ACC112 (cell line): ENCODE measurements at regions not wholly inside any gene's neighbourhood (a gene's known extent, or its start where the extent isn't known, plus 50 kb on each side); places are given as distances from the start of the nearest gene placed in this dataset.
"Not testable (repeated sequence)": the region's sequence is repeated elsewhere in the genome, so short reads cannot be mapped to it uniquely, and the experiment has no call there.

Experiments
- H2AFZ ChIP-seq: fragments of 200-600 bp; sonication (generic); one replicate; pipeline ENCODE4 v1.6.0; 2017; ENCODE audit warnings: antibody characterized with exemption, low read length; ENCODE audit not compliant: unreplicated experiment
- H3K27ac ChIP-seq: fragments of 200-600 bp; sonication (generic); 2 replicates; pipeline ENCODE4 v1.5.1; 2014; ENCODE audit warnings: low read depth, mild to moderate bottlenecking, antibody characterized with exemption, low read length, moderate library complexity
- H3K27me3 ChIP-seq: fragments of 200-600 bp; sonication (generic); 2 replicates; pipeline ENCODE4 v1.6.1; 2014; ENCODE audit warnings: mild to moderate bottlenecking, antibody characterized with exemption, low read length, moderate library complexity, mixed read lengths; ENCODE audit not compliant: insufficient read depth
- H3K36me3 ChIP-seq: fragments of 200-600 bp; sonication (generic); 2 replicates; pipeline ENCODE4 v1.6.1; 2016; ENCODE audit warnings: mild to moderate bottlenecking, antibody characterized with exemption, low read length, moderate library complexity, mixed read lengths; ENCODE audit not compliant: insufficient read depth
- H3K4me1 ChIP-seq: fragments of 200-600 bp; sonication (generic); one replicate; pipeline ENCODE4 v1.6.1; 2016; ENCODE audit warnings: low read length, mixed read lengths; ENCODE audit not compliant: insufficient read depth, unreplicated experiment, control insufficient read depth
- H3K4me3 ChIP-seq: fragments of 200-600 bp; sonication (generic); 2 replicates; pipeline ENCODE4 v1.5.1; 2014; ENCODE audit warnings: mild to moderate bottlenecking, low read depth, low read length
- H3K79me2 ChIP-seq: fragments of 200-600 bp; sonication (generic); one replicate; pipeline ENCODE4 v1.6.0; 2016; ENCODE audit warnings: low read length; ENCODE audit not compliant: control insufficient read depth, unreplicated experiment, insufficient read depth

- Histone ChIP-seq H3K4me1 (no peaks in the 10 kb centered on the region), H3K4me3 (no peak overlapping the region), H3K79me2 (no peaks in the 10 kb centered on the region), H2AFZ (no peak overlapping the region), H3K36me3 (no peaks in the 10 kb centered on the region), H3K27ac (no peak overlapping the region), H3K27me3 (peaks cover 14% of the 10 kb centered on the region; the same call in 1 of the 2 replicates)
Measured at GRCh38 chr5:74460694-74461093, 179.8 kb downstream of the ENC1 start.

- H2AFZ ChIP-seq = no peak overlapping the region
- no peaks in the 10 kb centered on the region for H3K4me1 ChIP-seq
- H3K36me3 ChIP-seq = no peaks in the 10 kb centered on the region
- H3K27ac ChIP-seq = no peak overlapping the region
- H3K4me3 ChIP-seq = no peak overlapping the region
- peaks cover 14% of the 10 kb centered on the region; the same call in 1 of the 2 replicates for H3K27me3 ChIP-seq
- no peaks in the 10 kb centered on the region for H3K79me2 ChIP-seq
Measured at GRCh38 chr5:74459984-74460383, 180.5 kb downstream of the ENC1 start.

DNA sequence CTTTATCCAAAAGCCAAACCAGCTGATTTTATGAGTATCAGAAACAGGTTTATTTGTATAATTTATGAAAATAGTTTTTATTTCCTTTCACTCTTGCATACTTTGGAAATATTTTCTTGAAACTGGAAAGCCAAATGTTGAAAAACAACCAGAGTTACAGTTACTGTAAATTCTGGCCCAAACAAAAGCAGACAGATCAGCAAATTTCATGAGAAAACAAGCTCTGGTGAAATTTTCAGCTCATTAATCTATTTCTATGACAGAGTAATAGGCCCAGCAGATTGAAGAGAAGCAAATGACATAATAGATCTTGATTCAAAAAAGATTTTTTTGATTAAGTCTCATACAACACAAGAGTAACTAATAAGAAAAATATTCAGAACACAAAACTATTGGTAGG is 182.7 kb downstream of the ENC1 start:
- Histone ChIP-seq H3K36me3 (no peaks in the 10 kb centered on the region), H2AFZ (no peak overlapping the region), H3K27ac (no peak overlapping the region), H3K79me2 (no peaks in the 10 kb centered on the region), H3K27me3 (peaks cover 10% of the 10 kb centered on the region; the same call in 1 of the 2 replicates), H3K4me1 (no peaks in the 10 kb centered on the region), H3K4me3 (no peak overlapping the region)

- Histone ChIP-seq H3K27ac (no peak overlapping the region), H2AFZ (no peak overlapping the region), H3K36me3 (no peaks in the 10 kb centered on the region), H3K4me3 (no peak overlapping the region), H3K27me3 (no peaks in the 10 kb centered on the region), H3K79me2 (no peaks in the 10 kb centered on the region), H3K4me1 (no peaks in the 10 kb centered on the region)
Measured at GRCh38 chr5:74454263-74455030, 186.1 kb downstream of the ENC1 start.

DNA sequence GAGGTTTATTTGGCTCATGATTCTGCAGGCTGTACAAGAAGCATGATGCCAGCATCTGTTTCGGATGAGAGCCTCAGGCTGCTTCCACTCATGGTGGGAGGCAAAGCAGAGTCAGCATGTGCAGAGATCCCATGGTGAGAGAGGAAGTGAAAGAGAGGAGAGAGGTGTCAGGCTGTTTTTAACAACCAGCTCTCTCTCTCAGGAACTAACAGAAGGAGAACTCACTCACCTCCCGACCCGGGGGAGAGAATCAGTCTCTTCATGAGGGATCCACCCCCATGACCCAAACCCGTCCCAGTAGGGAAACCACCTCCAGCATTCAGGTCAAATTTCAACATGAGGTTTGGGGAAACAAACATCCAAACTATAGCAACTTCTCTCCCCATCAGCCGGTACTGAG is 187.7 kb downstream of the ENC1 start:
- Histone ChIP-seq H3K27me3 (no peaks in the 10 kb centered on the region), H3K4me3 (no peak overlapping the region), H3K27ac (no peak overlapping the region), H3K4me1 (no peaks in the 10 kb centered on the region), H2AFZ (no peak overlapping the region), H3K36me3 (no peaks in the 10 kb centered on the region), H3K79me2 (no peaks in the 10 kb centered on the region)

- H3K27ac ChIP-seq = no peak overlapping the region
- no peaks in the 10 kb centered on the region for H3K36me3 ChIP-seq
- no peaks in the 10 kb centered on the region for H3K79me2 ChIP-seq
- no peak overlapping the region for H2AFZ ChIP-seq
- H3K27me3 ChIP-seq = no peaks in the 10 kb centered on the region
- H3K4me3 ChIP-seq = no peak overlapping the region
- no peaks in the 10 kb centered on the region for H3K4me1 ChIP-seq
Measured at GRCh38 chr5:74450095-74450494, 190.4 kb downstream of the ENC1 start.

- Histone ChIP-seq H3K4me1 (no peaks in the 10 kb centered on the region), H2AFZ (no peak overlapping the region), H3K36me3 (no peaks in the 10 kb centered on the region), H3K4me3 (no peak overlapping the region), H3K79me2 (no peaks in the 10 kb centered on the region), H3K27ac (no peak overlapping the region), H3K27me3 (no peaks in the 10 kb centered on the region)
Measured at GRCh38 chr5:74446725-74447241, 193.7 kb downstream of the ENC1 start.

DNA sequence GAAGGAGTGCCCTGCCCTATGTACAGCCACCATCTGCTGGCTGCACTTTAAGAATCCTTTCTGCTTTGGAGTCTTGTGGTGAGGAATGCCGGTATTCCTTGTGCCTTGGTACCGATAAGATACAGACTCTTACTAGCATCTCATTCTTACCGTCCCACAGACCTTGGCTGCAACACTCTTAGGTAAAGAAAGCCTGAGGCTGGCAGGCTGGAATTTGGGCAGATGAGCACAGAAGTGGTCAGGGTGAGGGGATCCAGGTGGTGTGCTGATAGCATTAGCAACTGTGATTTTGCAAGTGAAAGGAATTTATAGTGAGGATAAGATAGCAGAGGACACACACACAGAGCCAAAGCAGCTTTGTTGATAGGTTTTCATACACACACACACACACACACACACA is 198.1 kb downstream of the ENC1 start:
- no peaks in the 10 kb centered on the region for H3K27me3 ChIP-seq
- H3K79me2 ChIP-seq = no peaks in the 10 kb centered on the region
- H3K36me3 ChIP-seq = no peaks in the 10 kb centered on the region
- H3K27ac ChIP-seq = no peak overlapping the region
- H3K4me3 ChIP-seq = no peak overlapping the region
- H3K4me1 ChIP-seq = no peaks in the 10 kb centered on the region
- H2AFZ ChIP-seq = no peak overlapping the region

DNA sequence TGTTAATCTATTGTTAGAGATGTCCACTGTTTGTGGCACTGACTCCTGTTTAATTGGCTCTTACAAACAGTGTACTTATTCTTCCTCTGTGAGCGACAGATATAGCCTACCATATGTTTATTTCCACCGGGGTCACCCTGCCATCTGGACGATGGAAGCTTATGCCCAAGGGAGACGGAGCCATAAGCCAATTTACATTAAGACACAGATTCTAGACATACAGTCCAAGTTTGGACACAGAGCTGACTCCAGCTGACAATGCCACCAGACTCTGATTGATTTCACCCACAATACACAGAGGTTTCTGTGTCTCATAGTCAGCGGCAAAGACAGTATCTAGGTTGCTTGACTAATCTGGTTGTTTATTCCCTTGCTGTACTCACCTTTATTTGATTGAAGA is 198.9 kb downstream of the ENC1 start:
- H3K79me2 ChIP-seq = no peaks in the 10 kb centered on the region
- no peak overlapping the region for H2AFZ ChIP-seq
- no peak overlapping the region for H3K4me3 ChIP-seq
- H3K4me1 ChIP-seq = no peaks in the 10 kb centered on the region
- H3K27ac ChIP-seq = no peak overlapping the region
- no peaks in the 10 kb centered on the region for H3K36me3 ChIP-seq
- no peaks in the 10 kb centered on the region for H3K27me3 ChIP-seq

GRCh38 chr5:74440341-74440740 is 200.2 kb downstream of the ENC1 start:
- Histone ChIP-seq H3K79me2 (no peaks in the 10 kb centered on the region), H2AFZ (no peak overlapping the region), H3K4me3 (no peak overlapping the region), H3K27me3 (no peaks in the 10 kb centered on the region), H3K36me3 (no peaks in the 10 kb centered on the region), H3K27ac (no peak overlapping the region), H3K4me1 (no peaks in the 10 kb centered on the region)

- H2AFZ ChIP-seq, H3K27ac ChIP-seq, H3K4me3 ChIP-seq, H3K79me2 ChIP-seq, H3K27me3 ChIP-seq, H3K36me3 ChIP-seq: not testable (repeated sequence)
- H3K4me1 ChIP-seq = peaks cover 10% of the 10 kb centered on the region
Measured at GRCh38 chr5:74437870-74438269, 202.7 kb downstream of the ENC1 start.
